IMR-90 (cell line): ENCODE measurements at regions not wholly inside any gene's neighbourhood (a gene's known extent, or its start where the extent isn't known, plus 50 kb on each side); places are given as distances from the start of the nearest gene placed in this dataset.

Experiments
- ATAC-seq: fragments of 200-7000 bp; cut with Tn5 transposase; 2 replicates; pipeline ENCODE4 v1.9.1; 2020; ENCODE audit warnings: low read depth, mild to moderate bottlenecking, moderate library complexity
- BruUV-seq: library from RNA; stranded (reverse); fragments of 400-500 nt; replicated peaks from 2 replicates; lab custom pipeline; 2021; lab: Mats Ljungman, UMichigan
- CTCF ChIA-PET: fragments of 300-600 bp; formaldehyde crosslinking; extraction: SDS; loops from one replicate; lab custom pipeline; 2021; ENCODE audit warnings: antibody characterized with exemption; lab: Yijun Ruan, JAX
- POLR2A ChIA-PET: fragments of 300-600 bp; sonication (Branson Sonifier 250); formaldehyde crosslinking; loops from one replicate; lab custom pipeline; 2022; ENCODE audit warnings: antibody characterized with exemption; ENCODE audit not compliant: unreplicated experiment; lab: Charles Lee
- DNase-seq: peaks from one replicate; pipeline ENCODE4 v3.0.0; 2013
- H2AFZ ChIP-seq: replicated peaks from 2 replicates; pipeline ENCODE3; 2013; ENCODE audit warnings: low read length, mild to moderate bottlenecking; ENCODE audit not compliant: poor library complexity
- H2AK5ac ChIP-seq: 2 replicates; pipeline ENCODE4 v1.6.1; 2013; ENCODE audit warnings: low read depth, low read length, inconsistent platforms
- H2AK9ac ChIP-seq: replicated peaks from 2 replicates; pipeline ENCODE3; 2013; ENCODE audit warnings: mild to moderate bottlenecking, low read depth, low read length, moderate library complexity; ENCODE audit not compliant: poor library complexity
- H2BK120ac ChIP-seq: 2 replicates; pipeline ENCODE4 v1.6.1; 2013; ENCODE audit warnings: low read depth, low read length, inconsistent platforms
- H2BK15ac ChIP-seq: 3 replicates; pipeline ENCODE4 v1.6.1; 2013; ENCODE audit warnings: low read depth, low read length, inconsistent platforms
- H2BK20ac ChIP-seq: 2 replicates; pipeline ENCODE4 v1.6.1; 2013; ENCODE audit warnings: low read depth, mild to moderate bottlenecking, inconsistent platforms, low read length, moderate library complexity
- H2BK5ac ChIP-seq: 2 replicates; pipeline ENCODE4 v1.6.1; 2013; ENCODE audit warnings: mild to moderate bottlenecking, low read depth, low read length, inconsistent platforms; ENCODE audit not compliant: poor library complexity, severe bottlenecking
- H3K14ac ChIP-seq: replicated peaks from 2 replicates; pipeline ENCODE4 v1.6.1; 2013; ENCODE audit warnings: low read depth, low read length, inconsistent platforms
- H3K18ac ChIP-seq: 2 replicates; pipeline ENCODE4 v1.6.1; 2013; ENCODE audit warnings: low read depth, low read length, control low read depth
- H3K23ac ChIP-seq: 2 replicates; pipeline ENCODE4 v1.6.1; 2013; ENCODE audit warnings: low read depth, low read length, inconsistent platforms
- H3K27ac ChIP-seq: 2 replicates; pipeline ENCODE4 v1.5.1; 2013; ENCODE audit warnings: mild to moderate bottlenecking, control low read depth, low read length; ENCODE audit not compliant: insufficient read depth
- H3K27me3 ChIP-seq: 2 replicates; pipeline ENCODE4 v1.6.1; 2013; ENCODE audit warnings: low read length; ENCODE audit not compliant: control insufficient read depth, insufficient read depth
- H3K36me3 ChIP-seq: 2 replicates; pipeline ENCODE4 v1.6.1; 2013; ENCODE audit warnings: low read length, mixed read lengths; ENCODE audit not compliant: control insufficient read depth, insufficient read depth
- H3K4ac ChIP-seq: 2 replicates; pipeline ENCODE4 v1.6.1; 2013; ENCODE audit warnings: low read depth, low read length, inconsistent platforms
- H3K4me1 ChIP-seq: 2 replicates; pipeline ENCODE4 v1.6.1; 2013; ENCODE audit warnings: low read length, mixed read lengths; ENCODE audit not compliant: control insufficient read depth, insufficient read depth
- H3K4me2 ChIP-seq: 2 replicates; pipeline ENCODE4 v1.6.1; 2013; ENCODE audit warnings: low read depth, mild to moderate bottlenecking, control low read depth, low read length, moderate library complexity
- H3K4me3 ChIP-seq: 2 replicates; pipeline ENCODE4 v1.5.1; 2013; ENCODE audit warnings: low read depth, mild to moderate bottlenecking, control low read depth, low read length, moderate library complexity; ENCODE audit not compliant: insufficient read depth
- H3K56ac ChIP-seq: 2 replicates; pipeline ENCODE4 v1.6.1; 2013; ENCODE audit warnings: low read length, inconsistent platforms; ENCODE audit not compliant: insufficient read depth; ENCODE audit errors: extremely low read depth
- H3K79me1 ChIP-seq, 2 experiments: 2 replicates each; pipeline ENCODE4 v1.6.1; 2013; ENCODE audit warnings: low read length in 2 of 2, inconsistent platforms in 1 of 2, low read depth in 1 of 2
- H3K9ac ChIP-seq: 2 replicates; pipeline ENCODE4 v1.6.1; 2013; ENCODE audit warnings: low read depth, low read length, control low read depth
- H3K9me1 ChIP-seq: 2 replicates; pipeline ENCODE4 v1.6.1; 2013; ENCODE audit warnings: low read length, inconsistent platforms; ENCODE audit not compliant: insufficient read depth
- H3K9me3 ChIP-seq: 2 replicates; pipeline ENCODE4 v1.6.1; 2013; ENCODE audit warnings: low read length; ENCODE audit not compliant: control insufficient read depth, insufficient read depth
- H4K20me1 ChIP-seq: 2 replicates; pipeline ENCODE4 v1.6.1; 2013; ENCODE audit warnings: low read length, inconsistent platforms; ENCODE audit not compliant: insufficient read depth
- H4K5ac ChIP-seq: 2 replicates; pipeline ENCODE4 v1.6.1; 2013; ENCODE audit warnings: mild to moderate bottlenecking, low read depth, low read length, control low read depth
- H4K8ac ChIP-seq, 2 experiments: 2 replicates each; pipeline ENCODE4 v1.6.1; 2013; ENCODE audit warnings: low read depth in 2 of 2, low read length in 2 of 2, control low read depth in 1 of 2, inconsistent platforms in 1 of 2
- H4K91ac ChIP-seq: 2 replicates; pipeline ENCODE4 v1.6.1; 2013; ENCODE audit warnings: low read depth, low read length, inconsistent platforms; ENCODE audit not compliant: insufficient read depth
- CHD1 ChIP-seq: IDR thresholded peaks from 2 replicates; pipeline ENCODE4 v1.6.1; 2012; ENCODE audit warnings: low read depth, low read length, improper control_type of control experiment
- FOS ChIP-seq: fragments of 150-350 bp; IDR thresholded peaks from 2 replicates; pipeline ENCODE4 v1.6.1; 2016; ENCODE audit warnings: low read depth, low read length
- MAZ ChIP-seq: IDR thresholded peaks from 2 replicates; pipeline ENCODE4 v1.6.1; 2012; ENCODE audit warnings: low read depth, mild to moderate bottlenecking, low read length, improper control_type of control experiment, moderate library complexity, borderline replicate concordance
- MXI1 ChIP-seq: IDR thresholded peaks from 2 replicates; pipeline ENCODE4 v1.6.1; 2012; ENCODE audit warnings: low read depth, mild to moderate bottlenecking, low read length, moderate library complexity, borderline replicate concordance
- POLR2A ChIP-seq: IDR thresholded peaks from 2 replicates; pipeline ENCODE4 v1.6.1; 2012; ENCODE audit warnings: mild to moderate bottlenecking, low read depth, low read length
- RCOR1 ChIP-seq: IDR thresholded peaks from 2 replicates; pipeline ENCODE4 v1.6.1; 2012; ENCODE audit warnings: mild to moderate bottlenecking, low read length, improper control_type of control experiment; ENCODE audit not compliant: insufficient replicate concordance
- RFX5 ChIP-seq: IDR thresholded peaks from 2 replicates; pipeline ENCODE4 v1.8.0; 2012; ENCODE audit warnings: low read depth, mild to moderate bottlenecking, low read length, moderate library complexity
- WGBS, 2 experiments: methylation state at CpG; one replicate each; pipeline versions ENCODE4 v1.1.5 to v1.1.7; 2013; ENCODE audit warnings: missing lambda C conversion rate in 2 of 2; ENCODE audit not compliant: insufficient read length in 1 of 2; ENCODE audit errors: extremely low coverage in 2 of 2; 5-methylcytosine and 5-hydroxymethylcytosine counted together
- dilution Hi-C: fragments of 300-500 bp; cut with HindIII; formaldehyde crosslinking; loops from one replicate; pipeline ENCODE4 v1.14.3; 2018; ENCODE audit warnings: low sequenced_read_pairs; ENCODE audit not compliant: unreplicated experiment
- in situ Hi-C: fragments of 300-500 bp; cut with MboI; formaldehyde crosslinking; loops from 3 replicates; pipeline ENCODE4 v1.14.3; 2019; ENCODE audit warnings: low sequenced_read_pairs, inconsistent platforms, mixed read lengths
- intact Hi-C: fragments of 100-400 bp; cut with micrococcal nuclease; formaldehyde crosslinking; loops from 2 replicates; pipeline ENCODE4 v1.10.0; 2022

DNA sequence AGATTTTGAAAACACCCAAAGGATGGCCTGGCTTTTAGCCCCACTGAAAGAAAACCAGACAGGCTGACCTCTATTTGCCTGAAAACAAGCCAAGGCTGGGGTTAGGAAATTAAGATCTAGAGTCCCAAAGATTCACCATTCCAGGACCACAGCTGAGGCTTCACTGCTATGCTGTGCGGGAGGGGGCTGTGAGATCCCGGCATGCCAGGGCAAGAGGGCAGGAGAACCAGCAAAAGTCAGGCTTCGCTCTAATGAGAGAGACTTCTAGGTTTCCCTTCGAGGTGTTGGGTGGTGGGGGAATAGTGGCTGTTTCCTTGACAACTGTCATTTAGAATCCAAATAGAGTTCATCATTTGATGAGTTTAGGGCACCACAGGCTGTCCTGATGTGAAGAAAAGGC lies 152.9 kb upstream of the NFIB start:
- intact Hi-C loops (no loop called here), in situ Hi-C loops (loop anchor here (10.0 kb wide), 1 partner anchor 298 kb away; no protein-coding TSS in a partner anchor), dilution Hi-C loops (no loop called here)
- Histone ChIP-seq H3K79me1 (no peaks in the 10 kb centered on the region), H4K5ac (no peak overlapping the region), H2BK15ac (no peak overlapping the region), H3K14ac (no peak overlapping the region), H3K4me1 (no peaks in the 10 kb centered on the region), H4K20me1 (no peaks in the 10 kb centered on the region), H2AK5ac (no peak overlapping the region), H3K56ac (no peak overlapping the region), H3K36me3 (no peaks in the 10 kb centered on the region), H3K9ac (no peak overlapping the region), H2AFZ (no peak overlapping the region), H4K91ac (no peak overlapping the region), H3K4ac (no peak overlapping the region), H2BK120ac (no peak overlapping the region), H3K18ac (no peak overlapping the region), H3K23ac (no peak overlapping the region), H3K4me2 (no peak overlapping the region), H3K9me3 (no peaks in the 10 kb centered on the region), H2BK20ac (no peak overlapping the region), H4K8ac (no peak overlapping the region), H3K27me3 (peaks cover 8% of the 10 kb centered on the region), H3K9me1 (no peaks in the 10 kb centered on the region), H2AK9ac (no peak overlapping the region), H3K4me3 (no peak overlapping the region), H2BK5ac (no peak overlapping the region), H3K27ac (no peak overlapping the region)
- CTCF ChIA-PET, result no interaction called here
- no peak for TF ChIP-seq RCOR1
- no peak for TF ChIP-seq MXI1
- no peak for TF ChIP-seq RFX5
- TF ChIP-seq MAZ, result no peak
- TF ChIP-seq CHD1, result no peak
- no peak for TF ChIP-seq FOS
- TF ChIP-seq POLR2A, result no peak
- no CpG with 5 or more reads among the region's 4 CpGs for WGBS, 2 experiments
- DNase-seq (no peak), ATAC-seq (no peak)
- BruUV-seq, result no TSS peak
- POLR2A ChIA-PET, result no interaction called here
